Psoas muscle (tissue), 7 donors: ENCODE measurements at regions not wholly inside any gene's neighbourhood (a gene's known extent, or its start where the extent isn't known, plus 50 kb on each side); places are given as distances from the start of the nearest gene placed in this dataset.

ENCODE experiments used
- ATAC-seq, 4 donors: fragments of 200-7000 bp; cut with Tn5 transposase; one replicate each; pipeline ENCODE4 v1.9.1; 2020; ENCODE audit warnings: moderate library complexity in 3 of 4, mild to moderate bottlenecking in 2 of 4
- DNase-seq, 2 donors: peaks; one replicate each; pipeline ENCODE4 v3.0.0-alpha.2; 2020
- H3K27ac ChIP-seq: fragments of 200-600 bp; one replicate; pipeline ENCODE4 v1.8.0; 2022
- H3K27me3 ChIP-seq, 3 donors: fragments of 200-600 bp in 1 of 3; one replicate each; pipeline versions ENCODE4 v1.6.1 to v1.8.0; 2013 to 2022; ENCODE audit warnings: low read length in 2 of 3, mild to moderate bottlenecking in 2 of 3, moderate library complexity in 1 of 3; ENCODE audit not compliant: insufficient read depth in 3 of 3
- H3K36me3 ChIP-seq, 2 donors: fragments of 200-600 bp in 1 of 2; one replicate each; pipeline versions ENCODE4 v1.6.1 to v1.8.0; 2013 to 2022; ENCODE audit warnings: low read depth in 1 of 2, mild to moderate bottlenecking in 1 of 2, moderate library complexity in 1 of 2; ENCODE audit not compliant: insufficient read depth in 1 of 2
- H3K4me1 ChIP-seq: fragments of 200-600 bp; one replicate; pipeline ENCODE4 v1.8.0; 2022
- H3K4me3 ChIP-seq: fragments of 200-600 bp; one replicate; pipeline ENCODE4 v1.8.0; 2022; ENCODE audit warnings: mild to moderate bottlenecking
- H3K9me3 ChIP-seq: fragments of 200-600 bp; one replicate; pipeline ENCODE4 v1.8.0; 2022
- CTCF ChIP-seq: fragments of 200-600 bp; IDR thresholded peaks from one replicate; pipeline ENCODE4 v1.8.0; 2022; ENCODE audit warnings: antibody characterized with exemption
- WGBS, 3 donors: extraction: QIAGEN DNeasy Blood & Tissue Kit; methylation state at CpG; one replicate each; pipeline versions ENCODE4 v1.1.6 to v1.1.7; 2013; 5-methylcytosine and 5-hydroxymethylcytosine counted together
- intact Hi-C, 2 donors: fragments of 100-400 bp; cut with DNase I; formaldehyde crosslinking; loops; one replicate each; pipeline versions ENCODE4 v1.11.0 to v1.14.2; 2022
- donor health status: healthy with polysubstance abuse.
- donor health status: DM: no; HTN: no; CAD: no; lungs with moderate emphysema.
- donor health status: Bipolar disorder and iron deficiency.
- donor health status: healthy.
- donor health status: DM: yes; HTN: yes; CAD: no.
- donor health status: DM: no; HTN: no; CAD: no.
- donor health status: DM: yes; HTN: yes; CAD: no.

DNA sequence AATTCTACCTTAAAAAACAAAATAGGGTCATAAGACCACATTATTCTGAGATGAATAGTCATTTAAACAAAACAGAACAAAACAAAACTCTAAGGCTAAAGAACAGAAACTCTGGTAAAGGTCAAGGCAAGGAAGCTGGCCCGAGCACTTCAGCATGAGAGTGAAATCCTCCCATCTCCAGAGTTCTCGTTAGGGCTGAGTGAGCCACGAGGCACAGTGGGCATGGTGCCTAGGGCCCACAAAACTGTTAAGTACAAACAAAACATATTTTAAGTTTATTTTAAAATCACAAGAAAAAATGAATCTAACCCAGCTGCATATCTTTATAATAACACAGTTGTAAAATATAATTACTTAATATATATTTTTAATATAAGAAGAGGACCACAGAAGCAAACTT lies 417.8 kb upstream of the GBE1 start:
- H3K27ac ChIP-seq, result no peak overlapping the region
- no peaks in the 10 kb centered on the region for H3K4me1 ChIP-seq
- DNase-seq (no peak), ATAC-seq (no peak)
- H3K27me3 ChIP-seq, result no peaks in the 10 kb centered on the region
- TF ChIP-seq CTCF, result no peak
- H3K36me3 ChIP-seq, result no peaks in the 10 kb centered on the region
- 59 to 77% (median 63%) methylated on average over 3 of the region's 3 CpGs for WGBS, 3 donors
- no peak overlapping the region for H3K4me3 ChIP-seq
- no peaks in the 10 kb centered on the region for H3K9me3 ChIP-seq
- intact Hi-C loops, result no loop called here

GRCh38 chr3:82178291-82178690 lies 416.8 kb upstream of the GBE1 start:
- ATAC-seq (no peak), DNase-seq (no peak)
- Histone ChIP-seq H3K4me1 (no peaks in the 10 kb centered on the region), H3K9me3 (no peaks in the 10 kb centered on the region), H3K27me3 (no peaks in the 10 kb centered on the region), H3K4me3 (no peak overlapping the region), H3K36me3 (no peaks in the 10 kb centered on the region), H3K27ac (no peak overlapping the region)
- intact Hi-C loops, result no loop called here
- no peak for TF ChIP-seq CTCF
- 91 to 96% (median 94%) methylated on average over 3 of the region's 3 CpGs for WGBS, 3 donors

GRCh38 chr3:82177774-82178173 lies 416.3 kb upstream of the GBE1 start:
- Histone ChIP-seq H3K27me3 (no peaks in the 10 kb centered on the region), H3K27ac (no peak overlapping the region), H3K36me3 (no peaks in the 10 kb centered on the region), H3K9me3 (no peaks in the 10 kb centered on the region), H3K4me3 (no peak overlapping the region), H3K4me1 (no peaks in the 10 kb centered on the region)
- no peak for TF ChIP-seq CTCF
- no peak for DNase-seq
- no peak for ATAC-seq
- intact Hi-C loops, result no loop called here

DNA sequence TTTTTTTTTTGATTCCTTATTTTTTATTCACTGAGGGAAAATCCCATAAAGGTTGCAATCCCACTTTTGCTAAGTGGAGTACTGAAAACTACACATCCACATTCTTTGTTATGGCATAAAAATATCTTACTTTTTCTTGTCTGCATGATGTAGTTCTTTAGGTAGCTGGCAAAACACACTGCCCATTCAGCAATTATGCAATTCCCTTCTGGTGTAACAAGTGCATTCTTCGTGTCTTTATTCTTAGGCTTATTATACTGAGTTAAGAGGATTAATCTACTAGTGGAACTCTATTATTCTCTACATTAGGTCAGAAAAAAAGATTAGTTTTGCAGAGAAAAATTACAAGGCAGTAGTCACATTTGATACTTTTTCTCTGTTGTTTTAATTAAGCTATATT lies 403.8 kb upstream of the GBE1 start:
- Histone ChIP-seq H3K27me3 (no peaks in the 10 kb centered on the region), H3K4me3 (no peak overlapping the region), H3K9me3 (no peaks in the 10 kb centered on the region), H3K36me3 (no peaks in the 10 kb centered on the region), H3K4me1 (no peaks in the 10 kb centered on the region), H3K27ac (no peak overlapping the region)
- 24 to 47% (median 43%) methylated on average over 1 of the region's 1 CpG for WGBS, 3 donors
- intact Hi-C loops, result no loop called here
- DNase-seq (no peak), ATAC-seq (no peak)
- no peak for TF ChIP-seq CTCF

DNA sequence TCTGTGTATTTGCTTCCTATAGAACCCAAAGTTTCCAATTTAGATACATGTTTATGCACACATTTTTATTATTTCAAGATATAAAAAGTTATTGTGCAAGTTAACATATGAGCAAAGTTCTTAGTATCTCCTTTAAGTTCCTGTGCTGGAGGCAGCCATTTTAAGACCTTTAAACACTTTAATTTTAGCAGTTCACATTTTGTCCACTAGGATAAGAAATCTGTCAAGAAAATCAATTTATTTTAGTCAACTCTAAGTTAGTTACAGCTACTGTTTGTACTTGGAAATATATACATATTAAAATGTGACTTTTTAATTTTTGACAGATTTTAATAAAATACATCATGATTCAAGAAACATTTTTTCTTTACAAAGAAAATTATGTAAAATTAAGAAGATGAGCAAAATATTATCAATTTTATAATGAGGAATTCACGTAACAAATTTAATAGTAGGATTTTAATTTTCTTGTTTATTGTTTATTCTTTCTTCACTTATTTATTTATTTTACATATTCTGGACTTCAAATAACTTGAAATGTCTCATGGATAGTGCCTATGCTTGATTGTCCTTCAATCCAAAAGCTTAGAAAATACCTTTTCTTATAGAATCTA lies 402.6 kb upstream of the GBE1 start:
- Histone ChIP-seq H3K36me3 (no peaks in the 10 kb centered on the region), H3K27ac (no peak overlapping the region), H3K4me3 (no peak overlapping the region), H3K9me3 (no peaks in the 10 kb centered on the region), H3K27me3 (no peaks in the 10 kb centered on the region), H3K4me1 (no peaks in the 10 kb centered on the region)
- no peak for ATAC-seq
- intact Hi-C loops, result no loop called here
- WGBS, 3 donors, result 95 to 100% (median 96%) methylated on average over 1 of the region's 1 CpG
- TF ChIP-seq CTCF, result peak; percentile 31
- no peak for DNase-seq
